C4-2B (cell line): ENCODE measurements at regions not wholly inside any gene's neighbourhood (a gene's known extent, or its start where the extent isn't known, plus 50 kb on each side); places are given as distances from the start of the nearest gene placed in this dataset.

Experiments used
- CTCF ChIP-seq: fragments of 450-650 bp; conservative IDR thresholded peaks from 2 replicates; pipeline ENCODE4 v1.5.1; 2017; ENCODE audit warnings: mild to moderate bottlenecking
- ZFX ChIP-seq: fragments of 450-650 bp; IDR thresholded peaks from 2 replicates; pipeline ENCODE4 v1.6.1; 2017

DNA sequence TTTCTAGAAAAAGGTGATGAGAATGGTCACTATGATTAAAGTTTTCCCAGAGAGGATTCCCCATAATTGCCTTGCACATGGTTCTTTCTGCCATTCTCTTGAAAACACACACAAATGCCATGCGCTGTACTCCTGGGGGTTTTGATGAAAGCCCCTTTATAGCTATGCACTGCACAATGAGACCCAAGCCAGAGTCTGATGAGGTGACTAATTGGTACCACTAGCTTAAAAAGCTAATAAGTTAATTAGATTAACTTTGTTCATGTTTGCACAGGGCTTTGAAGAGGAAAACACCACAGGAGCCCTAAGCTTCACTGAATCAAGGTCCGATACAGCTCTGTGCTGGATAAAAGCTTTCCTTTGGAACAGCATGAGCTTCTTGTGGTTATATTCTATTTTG lies 132.2 kb downstream of the NKX6-1 start:
- TF ChIP-seq CTCF: no peak
- no peak for TF ChIP-seq ZFX
